ENCODE measurements at regions not wholly inside any gene's neighbourhood (a gene's known extent, or its start where the extent isn't known, plus 50 kb on each side); places are given as distances from the start of the nearest gene placed in this dataset.

DNA sequence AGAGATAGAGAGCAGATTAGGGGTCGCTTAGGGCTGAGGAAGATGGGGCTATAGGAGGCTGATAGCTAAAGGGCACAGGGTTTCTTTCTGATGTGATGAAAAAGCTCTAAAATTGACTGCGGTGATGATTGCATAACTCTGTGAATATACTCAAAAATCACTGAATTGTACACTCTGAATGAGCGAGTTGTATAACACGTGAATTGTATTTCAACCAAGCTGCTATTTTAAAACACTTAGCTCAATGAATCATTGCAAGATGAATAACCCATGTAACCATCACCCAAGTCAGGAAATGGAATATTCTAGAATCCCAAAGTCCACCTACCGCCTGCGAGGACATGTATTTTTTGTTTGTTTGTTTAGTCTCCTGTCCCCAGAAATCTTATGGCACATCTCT lies 60.1 kb upstream of the CCND2 start:
- no peak for TF ChIP-seq POLR2AphosphoS5 (IDR thresholded peaks at IDR 0.05; ENCODE audit: borderline replicate concordance, low read depth, low read length)
- no peak for TF ChIP-seq EZH2 (IDR thresholded peaks at IDR 0.05)

Data from SK-N-MC (cell line).